ENCODE measurements at regions not wholly inside any gene's neighbourhood (a gene's known extent, or its start where the extent isn't known, plus 50 kb on each side); places are given as distances from the start of the nearest gene placed in this dataset.

DNA sequence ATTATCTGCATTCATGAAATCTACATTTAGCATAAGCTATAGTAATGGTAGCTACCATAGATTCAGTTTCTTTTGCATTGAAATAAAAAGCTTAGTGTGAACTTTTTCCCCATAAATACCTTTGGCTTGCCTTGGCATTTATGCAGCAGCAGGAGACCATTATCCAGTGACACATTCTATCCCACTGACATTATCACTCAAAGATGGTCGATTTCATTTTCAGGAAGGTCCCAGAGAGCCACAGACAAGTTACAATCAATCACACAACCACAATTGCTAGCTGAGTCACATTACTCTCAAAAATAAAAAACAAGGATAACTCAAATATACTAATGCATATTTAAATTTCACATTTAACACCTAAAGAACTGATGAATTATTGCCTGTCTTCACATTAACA, 512.7 kb upstream of the CDH2 start:
- no peak overlapping the region for H3K4me3 ChIP-seq (ENCODE audit: low read depth, low read length)

DNA sequence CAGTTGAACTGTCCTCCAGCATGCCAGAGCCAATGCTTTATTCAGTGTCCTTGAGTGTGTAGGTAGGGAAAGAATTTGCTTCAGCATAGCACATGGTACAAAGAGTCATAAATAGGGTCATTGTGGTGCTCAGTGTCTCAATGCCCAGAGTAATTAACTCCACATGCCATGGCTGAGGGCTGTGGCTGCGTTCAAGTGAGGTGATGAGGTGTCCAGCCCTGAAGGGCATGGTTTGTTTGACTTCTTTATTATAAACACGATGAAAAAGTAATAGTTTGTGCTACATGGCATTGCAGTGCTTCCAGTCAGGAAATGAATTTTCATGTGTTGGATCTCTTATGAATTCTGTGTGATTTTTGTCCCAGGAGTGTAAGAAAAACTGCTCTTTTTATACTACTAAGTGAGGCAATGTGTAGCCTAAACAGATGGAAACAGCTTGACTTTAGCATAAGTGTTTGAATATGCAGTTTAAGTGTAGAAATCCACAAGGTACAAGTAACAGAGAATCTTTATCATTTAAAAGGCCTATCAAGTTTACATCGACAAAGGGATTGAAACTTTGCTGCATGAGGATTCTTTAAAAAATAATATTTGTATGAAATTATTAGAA, 507.9 kb upstream of the CDH2 start:
- TF ChIP-seq, protein P1, sequence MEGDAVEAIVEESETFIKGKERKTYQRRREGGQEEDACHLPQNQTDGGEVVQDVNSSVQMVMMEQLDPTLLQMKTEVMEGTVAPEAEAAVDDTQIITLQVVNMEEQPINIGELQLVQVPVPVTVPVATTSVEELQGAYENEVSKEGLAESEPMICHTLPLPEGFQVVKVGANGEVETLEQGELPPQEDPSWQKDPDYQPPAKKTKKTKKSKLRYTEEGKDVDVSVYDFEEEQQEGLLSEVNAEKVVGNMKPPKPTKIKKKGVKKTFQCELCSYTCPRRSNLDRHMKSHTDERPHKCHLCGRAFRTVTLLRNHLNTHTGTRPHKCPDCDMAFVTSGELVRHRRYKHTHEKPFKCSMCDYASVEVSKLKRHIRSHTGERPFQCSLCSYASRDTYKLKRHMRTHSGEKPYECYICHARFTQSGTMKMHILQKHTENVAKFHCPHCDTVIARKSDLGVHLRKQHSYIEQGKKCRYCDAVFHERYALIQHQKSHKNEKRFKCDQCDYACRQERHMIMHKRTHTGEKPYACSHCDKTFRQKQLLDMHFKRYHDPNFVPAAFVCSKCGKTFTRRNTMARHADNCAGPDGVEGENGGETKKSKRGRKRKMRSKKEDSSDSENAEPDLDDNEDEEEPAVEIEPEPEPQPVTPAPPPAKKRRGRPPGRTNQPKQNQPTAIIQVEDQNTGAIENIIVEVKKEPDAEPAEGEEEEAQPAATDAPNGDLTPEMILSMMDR (IDR thresholded peaks at IDR 0.05; ENCODE audit: borderline replicate concordance, insufficient read depth, low read depth, low read length) = no peak
- no peak overlapping the region for H3K4me3 ChIP-seq (ENCODE audit: low read depth, low read length)

More for the DNA sequence above, 512.7 kb upstream of the CDH2 start:
- TF ChIP-seq, protein P1 (IDR thresholded peaks at IDR 0.05; ENCODE audit: borderline replicate concordance, insufficient read depth, low read depth, low read length) = no peak

DNA sequence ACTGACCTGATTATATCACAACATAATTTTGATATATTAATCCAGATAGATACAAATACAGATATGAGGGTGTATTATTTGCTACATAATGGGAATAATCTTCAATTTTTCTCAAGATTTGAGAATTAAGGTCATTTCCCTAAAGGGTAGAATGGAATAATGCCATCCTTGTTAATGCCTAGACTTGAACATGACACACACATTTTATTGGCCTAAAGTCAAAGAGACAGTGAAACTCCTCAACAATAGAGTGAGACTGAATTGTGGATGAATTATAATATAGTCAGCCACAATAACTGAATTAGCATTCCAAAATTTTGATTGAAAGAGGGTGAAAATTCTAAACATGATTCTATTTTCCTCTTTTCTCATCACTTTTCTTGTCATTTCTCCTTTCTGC, 506.0 kb upstream of the CDH2 start:
- no peak overlapping the region for H3K4me3 ChIP-seq (ENCODE audit: low read depth, low read length)
- TF ChIP-seq, protein P1 (IDR thresholded peaks at IDR 0.05; ENCODE audit: borderline replicate concordance, insufficient read depth, low read depth, low read length) = no peak

DNA sequence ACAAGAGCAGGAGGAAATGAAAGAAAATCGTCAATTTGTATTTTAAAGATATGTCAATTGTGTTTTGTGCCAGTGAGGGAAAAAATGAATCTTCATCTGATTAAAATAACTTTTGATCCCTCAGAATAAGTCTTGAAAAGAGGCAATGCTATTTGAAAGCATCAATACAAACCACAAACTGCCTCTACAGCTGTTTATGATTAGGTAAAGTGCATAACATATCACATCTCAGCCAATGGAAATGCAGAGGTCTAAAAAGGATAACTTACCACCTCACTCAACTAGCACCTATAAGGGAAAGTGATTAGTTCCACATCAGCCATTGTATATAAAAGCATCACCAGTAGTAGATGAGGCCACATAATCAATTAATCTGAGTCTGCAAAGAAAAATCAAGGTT, 492.2 kb upstream of the CDH2 start:
- TF ChIP-seq, protein P1 (IDR thresholded peaks at IDR 0.05; ENCODE audit: borderline replicate concordance, insufficient read depth, low read depth, low read length) = no peak
- no peak overlapping the region for H3K4me3 ChIP-seq (ENCODE audit: low read depth, low read length)

DNA sequence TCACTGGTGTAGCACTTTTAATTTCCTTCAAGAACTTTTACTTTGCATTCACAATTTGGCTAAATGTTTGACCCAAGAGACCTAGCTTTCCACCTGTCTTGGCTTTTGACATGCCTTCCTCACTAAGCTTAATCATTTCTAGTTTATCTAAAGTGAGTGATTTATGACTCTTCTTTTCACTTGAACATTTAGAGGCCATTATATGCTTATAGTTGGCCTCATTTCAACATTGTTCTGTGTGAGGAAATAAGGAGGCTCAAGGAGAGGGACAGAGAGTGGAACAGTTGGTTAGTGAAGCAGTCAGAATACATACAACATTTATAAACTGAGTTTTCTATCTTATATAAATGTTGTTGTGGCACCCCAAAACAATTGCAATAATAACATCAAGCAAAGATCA, 489.3 kb upstream of the CDH2 start:
- no peak overlapping the region for H3K4me3 ChIP-seq (ENCODE audit: low read depth, low read length)
- TF ChIP-seq, protein P1 (IDR thresholded peaks at IDR 0.05; ENCODE audit: borderline replicate concordance, insufficient read depth, low read depth, low read length) = no peak

DNA sequence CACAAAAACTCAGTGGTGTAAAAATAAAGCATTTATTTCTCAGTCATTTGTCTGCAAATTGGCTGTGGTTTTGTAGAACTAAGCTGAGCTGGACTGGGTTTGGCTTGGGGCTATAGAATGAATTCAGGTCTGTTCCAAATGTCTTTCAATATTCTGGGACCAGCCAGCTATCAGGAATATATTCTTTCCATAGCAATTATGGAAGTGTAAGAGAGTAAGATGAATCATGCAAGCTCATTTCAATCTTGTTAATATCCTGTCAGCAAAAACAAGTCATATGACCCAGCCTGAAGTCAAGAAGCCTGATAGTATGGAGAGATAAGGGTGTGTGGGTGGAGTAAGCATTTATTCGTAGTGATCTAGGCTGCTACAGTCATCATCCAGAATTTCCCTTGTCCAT, 481.0 kb upstream of the CDH2 start:
- no peak overlapping the region for H3K4me3 ChIP-seq (ENCODE audit: low read depth, low read length)
- TF ChIP-seq, protein P1 (IDR thresholded peaks at IDR 0.05; ENCODE audit: borderline replicate concordance, insufficient read depth, low read depth, low read length) = no peak

DNA sequence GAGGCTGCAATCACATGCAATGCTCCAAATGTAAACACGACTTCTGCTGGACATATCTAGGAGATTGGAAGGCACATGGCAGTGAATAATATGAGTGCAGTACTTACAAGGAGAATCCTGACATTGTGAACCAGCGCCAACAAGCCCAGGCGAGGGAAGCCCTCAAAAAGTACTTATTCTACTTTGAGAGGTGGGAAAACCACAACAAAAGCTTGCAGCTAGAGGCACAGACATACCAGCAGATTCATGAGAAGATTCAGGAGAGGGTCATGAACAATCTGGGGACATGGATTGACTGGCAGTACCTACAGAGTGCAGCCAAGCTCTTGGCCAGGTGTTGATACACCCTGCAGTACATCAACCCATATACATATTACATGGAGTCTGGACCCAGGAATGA, 475.7 kb upstream of the CDH2 start:
- no peak overlapping the region for H3K4me3 ChIP-seq (ENCODE audit: low read depth, low read length)
- TF ChIP-seq, protein P1 (IDR thresholded peaks at IDR 0.05; ENCODE audit: borderline replicate concordance, insufficient read depth, low read depth, low read length) = no peak

All from GM12875 (cell line).